ENCODE measurements at regions not wholly inside any gene's neighbourhood (a gene's known extent, or its start where the extent isn't known, plus 50 kb on each side); places are given as distances from the start of the nearest gene placed in this dataset.

GRCh38 chr18:8951491-8951890 is 151.0 kb upstream of the NDUFV2 start:
- H3K27me3 ChIP-seq, result no peaks in the 10 kb centered on the region
- ATAC-seq (no peak), DNase-seq (no peak)
- intact Hi-C loops (cut with DNase I), result no loop called here
- no peak for TF ChIP-seq CTCF (IDR thresholded peaks at IDR 0.05)
- H3K4me3 ChIP-seq, result no peak overlapping the region
- H3K27ac ChIP-seq, result no peak overlapping the region
- no peaks in the 10 kb centered on the region for H3K36me3 ChIP-seq
- H3K4me1 ChIP-seq, result no peaks in the 10 kb centered on the region
- no peaks in the 10 kb centered on the region for H3K9me3 ChIP-seq

- no peaks in the 10 kb centered on the region for H3K27me3 ChIP-seq
- H3K4me3 ChIP-seq, result no peak overlapping the region
- intact Hi-C loops (cut with DNase I), result no loop called here
- H3K4me1 ChIP-seq, result no peaks in the 10 kb centered on the region
- H3K27ac ChIP-seq, result no peak overlapping the region
- TF ChIP-seq CTCF (IDR thresholded peaks at IDR 0.05), result no peak
- DNase-seq (no peak), ATAC-seq (no peak)
- H3K36me3 ChIP-seq, result no peaks in the 10 kb centered on the region
- no peaks in the 10 kb centered on the region for H3K9me3 ChIP-seq
These were observed 150.3 kb upstream of the NDUFV2 start for GRCh38 chr18:8952174-8952573.

DNA sequence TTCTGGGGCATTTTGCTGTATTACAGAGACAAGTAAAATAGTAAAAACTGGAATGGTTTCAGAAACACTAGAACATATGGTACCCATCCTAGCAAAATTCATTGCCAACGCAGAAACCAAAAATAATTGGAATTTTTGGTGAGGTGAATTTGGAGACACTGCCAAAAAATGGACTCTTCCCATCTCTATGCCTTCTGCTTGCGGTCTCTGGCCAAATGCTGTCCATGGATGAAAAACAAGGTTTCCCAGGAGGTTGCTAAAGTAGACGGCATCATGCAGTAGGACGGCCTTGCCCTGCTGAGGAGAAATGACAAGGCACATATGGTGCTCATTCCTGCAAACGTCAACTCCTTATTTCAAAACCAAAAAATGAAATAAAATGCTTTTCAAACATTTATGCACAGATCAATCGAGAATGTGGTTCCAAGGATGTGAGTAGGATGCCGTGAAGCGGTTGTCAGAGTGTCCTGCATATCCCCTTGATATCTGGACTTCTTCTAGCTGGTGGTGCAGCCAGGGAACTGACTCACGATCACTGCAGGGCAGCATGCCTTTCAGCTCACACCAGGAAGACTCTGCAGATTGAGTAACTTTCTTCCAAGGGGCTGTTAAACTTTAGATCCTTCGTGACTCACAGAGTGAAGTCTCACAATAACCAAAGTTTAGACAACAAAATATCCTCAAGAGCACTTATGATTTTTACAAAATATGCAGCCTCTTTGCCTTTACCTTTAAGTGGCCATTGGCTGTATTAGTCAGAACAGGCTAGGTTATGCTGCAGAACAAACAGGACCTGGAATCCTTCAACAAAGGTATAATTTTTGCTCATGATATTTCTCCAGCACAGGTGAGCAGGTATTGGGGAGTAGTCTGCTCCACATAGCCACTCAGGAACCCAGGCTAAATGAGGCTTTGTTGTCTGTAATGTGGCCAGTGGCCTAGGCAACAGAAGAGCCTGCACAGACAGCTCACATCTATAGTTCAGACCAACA is 149.4 kb upstream of the NDUFV2 start:
- ATAC-seq (no peak), DNase-seq (no peak)
- Histone ChIP-seq H3K9me3 (no peaks in the 10 kb centered on the region), H3K4me3 (no peak overlapping the region), H3K27ac (no peak overlapping the region), H3K27me3 (no peaks in the 10 kb centered on the region), H3K4me1 (no peaks in the 10 kb centered on the region), H3K36me3 (no peaks in the 10 kb centered on the region)
- TF ChIP-seq CTCF (IDR thresholded peaks at IDR 0.05), result no peak
- intact Hi-C loops (cut with DNase I), result no loop called here

- H3K36me3 ChIP-seq, result no peaks in the 10 kb centered on the region
- ATAC-seq, result no peak
- H3K27me3 ChIP-seq, result no peaks in the 10 kb centered on the region
- DNase-seq, result no peak
- H3K27ac ChIP-seq, result no peak overlapping the region
- H3K9me3 ChIP-seq, result no peaks in the 10 kb centered on the region
- H3K4me3 ChIP-seq, result no peak overlapping the region
- TF ChIP-seq CTCF (IDR thresholded peaks at IDR 0.05), result no peak
- intact Hi-C loops (cut with DNase I), result no loop called here
- no peaks in the 10 kb centered on the region for H3K4me1 ChIP-seq
These were observed 144.8 kb upstream of the NDUFV2 start for GRCh38 chr18:8957731-8958130.

- H3K27ac ChIP-seq, result no peak overlapping the region
- intact Hi-C loops (cut with DNase I), result no loop called here
- no peak for TF ChIP-seq CTCF (IDR thresholded peaks at IDR 0.05)
- no peak for ATAC-seq
- no peaks in the 10 kb centered on the region for H3K36me3 ChIP-seq
- no peaks in the 10 kb centered on the region for H3K27me3 ChIP-seq
- no peaks in the 10 kb centered on the region for H3K4me1 ChIP-seq
- DNase-seq, result no peak
- no peaks in the 10 kb centered on the region for H3K9me3 ChIP-seq
- H3K4me3 ChIP-seq, result no peak overlapping the region
These were observed 143.8 kb upstream of the NDUFV2 start for GRCh38 chr18:8958660-8959059.

All from upper lobe of right lung (tissue), 1 donor.